Uterus (tissue), 3 donors: ENCODE measurements at regions not wholly inside any gene's neighbourhood (a gene's known extent, or its start where the extent isn't known, plus 50 kb on each side); places are given as distances from the start of the nearest gene placed in this dataset.

ENCODE experiments used
- DNase-seq, 2 donors: peaks; one replicate each; pipeline ENCODE4 v3.0.0-alpha.2; 2019 to 2020
- H3K27ac ChIP-seq, 2 donors: fragments of 200-600 bp; sonication (generic); 1 replicate in 1 of 2; 2 replicates in 1 of 2; pipeline ENCODE4 v1.5.1; 2016 to 2018
- H3K27me3 ChIP-seq, 2 donors: fragments of 200-600 bp; sonication (generic); one replicate each; pipeline ENCODE4 v1.5.1; 2018 to 2019; ENCODE audit warnings: control low read depth in 1 of 2
- H3K36me3 ChIP-seq, 2 donors: fragments of 200-600 bp; sonication (generic); one replicate each; pipeline ENCODE4 v1.5.1; 2019; ENCODE audit warnings: control low read depth in 1 of 2
- H3K4me1 ChIP-seq, 2 donors: fragments of 200-600 bp; sonication (generic); one replicate each; pipeline ENCODE4 v1.5.1; 2018 to 2019; ENCODE audit warnings: control low read depth in 1 of 2
- H3K4me3 ChIP-seq, 2 donors: fragments of 200-600 bp; sonication (generic); 1 replicate in 1 of 2; 2 replicates in 1 of 2; pipeline ENCODE4 v1.5.1; 2018 to 2019; ENCODE audit warnings: mild to moderate bottlenecking in 1 of 2
- H3K9me3 ChIP-seq, 2 donors: fragments of 200-600 bp; sonication (generic); one replicate each; pipeline ENCODE4 v1.5.1; 2019; ENCODE audit warnings: control low read depth in 1 of 2
- CTCF ChIP-seq, 4 experiments: fragments of 200-600 bp in 2 of 4; fragments of 450-650 bp in 2 of 4; sonication (generic) in 2 of 4; IDR thresholded peaks; one replicate each; pipeline ENCODE4 v1.5.1; 2016 to 2019; ENCODE audit warnings: antibody characterized with exemption in 4 of 4, mild to moderate bottlenecking in 2 of 4, moderate library complexity in 1 of 4
- POLR2A ChIP-seq, 2 donors: fragments of 450-650 bp; IDR thresholded peaks; one replicate each; pipeline ENCODE4 v1.6.1; 2016; ENCODE audit warnings: antibody characterized with exemption in 2 of 2, mild to moderate bottlenecking in 1 of 2, moderate library complexity in 1 of 2
- intact Hi-C: fragments of 100-400 bp; cut with DNase I; formaldehyde crosslinking; loops from one replicate; pipeline ENCODE4 v1.15.1; 2023; ENCODE audit warnings: low total_unique reads
- donor health status: DM: yes; HTN: yes; CAD: no.

GRCh38 chr15:100808691-100809090 is 70.9 kb upstream of the ALDH1A3 start:
- no peak for DNase-seq
- no peak for TF ChIP-seq CTCF (IDR thresholded peaks at IDR 0.05)
- TF ChIP-seq POLR2A (IDR thresholded peaks at IDR 0.05) = no peak
- no peaks in the 10 kb centered on the region for H3K27me3 ChIP-seq
- no peaks in the 10 kb centered on the region for H3K9me3 ChIP-seq
- H3K27ac ChIP-seq = no peak overlapping the region
- no peaks in the 10 kb centered on the region for H3K36me3 ChIP-seq
- no peak overlapping the region for H3K4me3 ChIP-seq
- intact Hi-C loops = no loop called here
- no peaks in the 10 kb centered on the region for H3K4me1 ChIP-seq

DNA sequence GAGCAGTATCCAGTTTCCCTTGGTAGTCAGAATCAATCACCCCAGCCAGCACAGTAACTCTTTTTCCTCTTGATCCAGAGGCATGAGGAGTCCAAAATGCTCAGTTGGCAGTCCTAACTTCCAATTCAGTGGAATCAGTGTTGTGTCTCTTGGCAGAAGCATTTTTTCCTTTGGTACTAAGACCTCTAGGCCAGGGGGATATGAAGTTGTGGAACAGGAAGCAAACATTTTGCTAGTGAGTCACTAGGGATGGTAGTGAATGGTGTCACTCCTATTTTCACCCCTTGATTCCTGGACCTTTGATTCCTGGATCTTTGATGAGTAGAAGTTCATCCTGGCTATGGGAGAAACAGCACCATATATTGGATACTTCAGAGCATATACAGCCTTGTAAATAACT is 70.5 kb upstream of the ALDH1A3 start:
- intact Hi-C loops = no loop called here
- DNase-seq = no peak
- TF ChIP-seq POLR2A (IDR thresholded peaks at IDR 0.05) (no peak), CTCF (IDR thresholded peaks at IDR 0.05) (no peak)
- H3K27ac ChIP-seq = no peak overlapping the region
- no peaks in the 10 kb centered on the region for H3K4me1 ChIP-seq
- no peaks in the 10 kb centered on the region for H3K36me3 ChIP-seq
- H3K4me3 ChIP-seq = no peak overlapping the region
- H3K9me3 ChIP-seq = no peaks in the 10 kb centered on the region
- no peaks in the 10 kb centered on the region for H3K27me3 ChIP-seq

DNA sequence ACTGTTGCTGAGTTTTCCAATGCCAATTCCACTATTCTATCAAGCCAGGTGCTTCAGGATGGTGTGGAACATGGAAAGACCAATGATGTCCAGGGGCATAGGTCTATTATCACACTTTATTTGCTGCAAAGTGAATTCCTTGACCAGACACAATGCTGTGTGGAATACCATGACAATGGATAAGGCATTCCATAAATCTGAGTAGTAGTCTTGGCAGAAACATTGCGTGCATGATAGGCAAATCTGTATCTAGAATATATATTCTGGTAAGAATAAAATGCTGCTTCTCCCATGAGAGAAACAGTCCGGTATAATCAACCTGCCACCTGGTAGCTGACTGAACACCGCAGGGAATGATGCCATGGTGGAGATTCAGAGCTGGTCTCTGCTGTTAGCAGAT is 70.0 kb upstream of the ALDH1A3 start:
- no peak for TF ChIP-seq POLR2A (IDR thresholded peaks at IDR 0.05)
- H3K27me3 ChIP-seq = no peaks in the 10 kb centered on the region
- no peak for DNase-seq
- H3K9me3 ChIP-seq = no peaks in the 10 kb centered on the region
- no peak overlapping the region for H3K27ac ChIP-seq
- no peaks in the 10 kb centered on the region for H3K36me3 ChIP-seq
- intact Hi-C loops = no loop called here
- no peaks in the 10 kb centered on the region for H3K4me1 ChIP-seq
- H3K4me3 ChIP-seq = no peak overlapping the region

- H3K9me3 ChIP-seq = no peaks in the 10 kb centered on the region
- H3K27me3 ChIP-seq = no peaks in the 10 kb centered on the region
- no peak overlapping the region for H3K4me3 ChIP-seq
- intact Hi-C loops = no loop called here
- no peak overlapping the region for H3K27ac ChIP-seq
- no peak for DNase-seq
- TF ChIP-seq POLR2A (IDR thresholded peaks at IDR 0.05) (no peak), CTCF (IDR thresholded peaks at IDR 0.05) (no peak)
- no peaks in the 10 kb centered on the region for H3K36me3 ChIP-seq
- no peaks in the 10 kb centered on the region for H3K4me1 ChIP-seq
These were observed 69.4 kb upstream of the ALDH1A3 start for GRCh38 chr15:100810229-100810628.

GRCh38 chr15:100810831-100811230 is 68.8 kb upstream of the ALDH1A3 start:
- H3K4me3 ChIP-seq = no peak overlapping the region
- H3K9me3 ChIP-seq = peaks cover 0 to 3% of the 10 kb centered on the region in 2 donors
- H3K27ac ChIP-seq = no peak overlapping the region
- no peaks in the 10 kb centered on the region for H3K36me3 ChIP-seq
- no peaks in the 10 kb centered on the region for H3K4me1 ChIP-seq
- intact Hi-C loops = no loop called here
- H3K27me3 ChIP-seq = no peaks in the 10 kb centered on the region
- no peak for DNase-seq
- TF ChIP-seq POLR2A (IDR thresholded peaks at IDR 0.05) = no peak
- TF ChIP-seq CTCF (IDR thresholded peaks at IDR 0.05) = no peak

DNA sequence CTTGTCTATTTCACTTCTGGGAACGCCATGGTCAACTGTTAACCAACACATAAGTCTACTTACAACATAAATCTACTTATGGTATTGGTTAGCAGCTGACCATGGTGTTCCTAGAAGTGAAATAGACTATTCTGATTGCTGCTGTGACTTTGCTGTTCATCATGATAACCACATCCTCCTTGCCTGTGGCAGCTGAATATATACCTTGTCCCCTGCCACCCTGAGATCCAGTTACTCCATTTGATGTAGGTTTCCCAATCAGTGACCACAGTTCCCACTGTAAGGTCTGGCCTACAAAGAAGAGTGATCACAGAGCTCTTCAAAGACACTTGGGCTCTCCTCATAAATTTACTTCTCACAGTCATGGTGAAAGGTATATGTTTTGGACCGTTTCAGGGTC is 66.8 kb upstream of the ALDH1A3 start:
- H3K9me3 ChIP-seq = peaks cover 0 to 3% of the 10 kb centered on the region in 2 donors
- TF ChIP-seq POLR2A (IDR thresholded peaks at IDR 0.05) (no peak), CTCF (IDR thresholded peaks at IDR 0.05) (no peak)
- H3K4me1 ChIP-seq = no peaks in the 10 kb centered on the region
- H3K4me3 ChIP-seq = no peak overlapping the region
- DNase-seq = no peak
- no peak overlapping the region for H3K27ac ChIP-seq
- H3K27me3 ChIP-seq = no peaks in the 10 kb centered on the region
- intact Hi-C loops = no loop called here
- H3K36me3 ChIP-seq = no peaks in the 10 kb centered on the region
